Ishikawa (cell line): ENCODE measurements at regions not wholly inside any gene's neighbourhood (a gene's known extent, or its start where the extent isn't known, plus 50 kb on each side); places are given as distances from the start of the nearest gene placed in this dataset.

Experiments
- CEBPB ChIP-seq: IDR thresholded peaks from 2 replicates; pipeline ENCODE4 v1.6.1; 2012
- CREB1 ChIP-seq: IDR thresholded peaks from 2 replicates; pipeline ENCODE4 v1.6.1; 2012; ENCODE audit warnings: low read depth
- EGR1 ChIP-seq: IDR thresholded peaks from 2 replicates; pipeline ENCODE4 v1.6.1; 2012
- EP300 ChIP-seq: IDR thresholded peaks from 2 replicates; pipeline ENCODE4 v1.6.1; 2012; ENCODE audit warnings: borderline replicate concordance
- FOXM1 ChIP-seq: IDR thresholded peaks from 2 replicates; pipeline ENCODE4 v1.6.1; 2012; ENCODE audit warnings: low read depth, borderline replicate concordance
- MAX ChIP-seq: IDR thresholded peaks from 2 replicates; pipeline ENCODE4 v1.6.1; 2012
- NFIC ChIP-seq: IDR thresholded peaks from 2 replicates; pipeline ENCODE4 v1.6.1; 2012
- RAD21 ChIP-seq: IDR thresholded peaks from 2 replicates; pipeline ENCODE4 v1.6.1; 2012; ENCODE audit warnings: low read depth
- REST ChIP-seq: IDR thresholded peaks from 2 replicates; pipeline ENCODE4 v1.6.1; 2012; ENCODE audit warnings: low read depth, mild to moderate bottlenecking
- TAF1 ChIP-seq: IDR thresholded peaks from 2 replicates; pipeline ENCODE4 v1.6.1; 2012; ENCODE audit warnings: low read depth, mild to moderate bottlenecking
- TCF12 ChIP-seq: IDR thresholded peaks from 2 replicates; pipeline ENCODE4 v1.6.1; 2012; ENCODE audit warnings: low read depth
- TEAD4 ChIP-seq: IDR thresholded peaks from 2 replicates; pipeline ENCODE4 v1.6.1; 2012
- USF1 ChIP-seq: IDR thresholded peaks from 2 replicates; pipeline ENCODE4 v1.6.1; 2012
- YY1 ChIP-seq: IDR thresholded peaks from 2 replicates; pipeline ENCODE4 v1.6.1; 2012; ENCODE audit warnings: low read depth
- ZBTB7A ChIP-seq: IDR thresholded peaks from 2 replicates; pipeline ENCODE4 v1.6.1; 2012; ENCODE audit warnings: low read depth

GRCh38 chr6:80404889-80405288 lies 298.4 kb downstream of the BCKDHB start:
- TF ChIP-seq USF1, result no peak
- no peak for TF ChIP-seq EGR1
- no peak for TF ChIP-seq REST
- no peak for TF ChIP-seq YY1
- TF ChIP-seq TEAD4, result no peak
- TF ChIP-seq MAX, result no peak
- no peak for TF ChIP-seq FOXM1
- TF ChIP-seq TCF12, result no peak
- no peak for TF ChIP-seq CEBPB
- TF ChIP-seq EP300, result no peak
- no peak for TF ChIP-seq RAD21
- no peak for TF ChIP-seq NFIC
- TF ChIP-seq TAF1, result no peak
- TF ChIP-seq CREB1, result no peak
- TF ChIP-seq ZBTB7A, result no peak

GRCh38 chr6:80403365-80403764 lies 296.9 kb downstream of the BCKDHB start:
- TF ChIP-seq TCF12 (no peak), YY1 (no peak), RAD21 (no peak), NFIC (no peak), MAX (no peak)

- TF ChIP-seq MAX (no peak), USF1 (no peak), RAD21 (no peak), REST (no peak), CEBPB (no peak), EGR1 (no peak), TAF1 (no peak), FOXM1 (no peak), EP300 (no peak), TEAD4 (no peak)
These were observed 295.8 kb downstream of the BCKDHB start for GRCh38 chr6:80402266-80402665.
